CD4-positive, alpha-beta T cell treated with Interferon gamma for 1 hour (primary cell): ENCODE measurements at regions not wholly inside any gene's neighbourhood (a gene's known extent, or its start where the extent isn't known, plus 50 kb on each side); places are given as distances from the start of the nearest gene placed in this dataset.
"Not testable (repeated sequence)": the region's sequence is repeated elsewhere in the genome, so short reads cannot be mapped to it uniquely, and the experiment has no call there.

Experiments used
- DNase-seq: peaks from one replicate; pipeline ENCODE4 v3.0.0-alpha.2; 2020

- DNase-seq: no peak
Observed at GRCh38 chr6:81623106-81623759, 129.2 kb downstream of the TENT5A start.

GRCh38 chr6:81621816-81622395 lies 130.6 kb downstream of the TENT5A start:
- DNase-seq: no peak

DNA sequence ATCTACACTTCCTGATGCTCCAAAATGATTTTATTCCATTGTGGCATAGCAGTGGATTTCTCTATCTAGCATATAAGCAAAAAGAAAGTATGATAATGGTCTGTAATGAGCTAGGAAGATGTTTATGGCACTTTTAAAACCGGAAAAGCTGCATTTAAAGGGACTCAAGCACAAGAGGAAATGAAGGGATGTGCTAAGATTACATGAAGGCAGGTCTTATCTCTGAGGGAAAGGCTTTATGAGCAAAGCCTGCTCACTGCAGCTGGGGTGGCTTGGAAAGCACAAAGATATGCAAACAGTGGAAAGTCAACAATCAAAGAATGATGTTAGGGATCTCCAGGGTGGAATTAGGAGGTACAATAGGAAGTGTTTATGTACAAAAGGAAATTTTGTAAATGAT lies 138.2 kb downstream of the TENT5A start:
- no peak for DNase-seq

GRCh38 chr6:81613606-81614005 lies 138.9 kb downstream of the TENT5A start:
- no peak for DNase-seq

DNA sequence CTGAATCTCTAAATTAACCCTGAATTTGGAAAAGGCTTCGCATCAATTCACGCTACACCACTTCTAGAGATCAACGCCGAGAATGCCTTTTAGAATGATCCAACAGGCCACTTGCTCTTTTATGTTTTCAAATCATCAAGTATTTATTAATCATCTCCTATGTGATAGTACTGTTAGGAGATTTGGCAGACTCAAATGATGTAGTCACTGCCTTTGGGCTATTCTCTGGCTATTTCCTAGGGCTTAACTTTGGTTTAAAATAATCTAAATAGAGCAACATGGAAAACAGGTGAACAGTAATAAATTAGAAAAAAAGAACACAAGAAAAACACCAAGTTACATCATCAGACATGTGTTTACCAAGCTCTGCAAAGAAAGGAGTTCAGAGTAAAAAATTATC lies 140.3 kb downstream of the TENT5A start:
- DNase-seq: no peak

DNA sequence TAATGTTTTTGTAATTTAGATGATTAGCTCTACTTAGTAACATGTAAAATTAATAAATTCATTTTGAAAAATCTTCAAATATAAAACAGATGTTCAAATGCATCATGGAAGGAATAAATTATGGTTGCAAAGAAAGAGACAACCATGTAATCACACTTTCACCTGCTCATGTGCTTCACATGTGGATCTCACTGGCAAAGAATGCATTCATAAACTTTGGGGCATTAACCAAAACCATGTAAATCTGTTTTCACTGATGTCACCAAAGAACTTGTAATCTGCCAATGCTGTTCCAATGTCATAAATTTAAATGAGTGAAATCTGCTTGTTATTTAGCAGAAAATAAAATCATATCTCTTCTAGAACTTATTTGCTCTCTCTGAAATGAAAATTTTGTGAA lies 142.7 kb downstream of the TENT5A start:
- no peak for DNase-seq

DNA sequence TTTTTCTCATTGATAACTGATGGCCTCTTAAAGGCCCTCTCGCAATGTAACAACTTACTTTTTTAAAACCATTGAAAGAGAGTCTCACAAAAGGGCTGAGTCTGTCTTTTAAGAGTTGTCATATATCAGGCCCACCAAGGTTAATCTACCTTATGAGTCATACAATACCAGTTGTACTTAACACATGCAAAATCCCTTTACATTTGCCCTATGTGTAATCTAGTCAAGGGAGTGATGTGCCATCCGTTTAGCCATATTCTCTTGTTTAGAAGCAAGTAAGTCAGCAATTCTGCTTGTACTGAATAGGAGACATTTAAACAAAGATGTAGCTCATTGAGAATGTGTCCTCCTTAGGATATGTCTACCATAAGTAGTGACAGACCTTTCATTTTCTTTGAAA lies 143.7 kb downstream of the TENT5A start:
- DNase-seq: no peak

- no peak for DNase-seq
Observed at GRCh38 chr6:81606965-81607381, 145.5 kb downstream of the TENT5A start.

DNA sequence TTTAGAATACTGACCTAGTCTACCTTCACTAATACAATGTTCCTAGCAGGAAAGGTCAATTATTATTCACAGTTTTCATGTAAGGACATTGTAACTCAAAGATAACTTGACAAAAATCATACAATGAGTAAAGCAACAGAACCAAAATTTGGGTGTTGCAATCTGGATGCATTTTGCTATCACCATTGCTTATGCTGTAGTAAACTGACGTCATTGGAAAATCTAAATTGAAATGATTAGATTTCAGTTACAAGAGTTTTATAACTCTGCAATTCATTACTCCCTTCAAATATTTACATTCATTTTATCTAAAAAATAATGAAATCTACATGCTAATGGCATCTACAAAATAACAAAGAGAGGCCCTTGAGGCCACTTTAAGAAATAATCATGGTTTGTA lies 147.0 kb downstream of the TENT5A start:
- DNase-seq: no peak

GRCh38 chr6:81601918-81602317 lies 150.6 kb downstream of the TENT5A start:
- no peak for DNase-seq

DNA sequence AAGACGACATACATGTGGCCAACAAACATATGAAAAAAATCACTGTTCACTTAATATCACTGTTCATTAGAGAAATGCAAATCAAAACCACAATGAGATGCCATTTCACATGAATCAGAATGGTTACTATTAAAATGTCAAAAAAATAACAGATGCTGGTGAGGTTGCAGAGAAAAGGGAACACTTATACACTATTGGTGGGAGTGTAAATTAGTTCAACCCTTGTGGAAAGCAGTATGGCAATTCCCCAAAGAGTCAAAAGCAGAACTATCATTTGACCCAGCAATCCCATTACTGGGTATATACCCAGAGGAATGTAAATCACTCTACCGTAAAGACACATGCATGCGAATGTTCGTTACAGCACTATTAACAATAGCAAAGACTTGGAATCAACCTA lies 152.0 kb downstream of the TENT5A start:
- not testable (repeated sequence) for DNase-seq

DNA sequence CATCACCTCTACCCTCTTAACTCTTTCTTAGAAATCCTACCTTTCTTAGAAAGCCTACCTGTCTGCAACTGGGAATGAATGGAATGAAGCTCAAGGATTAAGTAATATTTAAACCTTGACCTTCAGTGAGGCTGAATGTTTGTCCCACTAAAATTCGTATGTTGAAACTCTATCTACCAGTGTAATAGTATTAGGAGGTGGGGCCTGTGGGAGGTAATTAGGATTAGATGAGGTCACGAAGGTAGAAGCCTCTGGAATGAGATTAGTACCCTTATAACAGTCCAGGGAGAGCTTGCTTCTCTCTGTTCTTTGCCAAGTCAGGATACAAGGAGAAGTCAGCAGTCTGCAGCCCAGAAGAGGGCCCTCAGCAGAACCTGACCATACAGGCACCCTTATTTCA lies 158.0 kb downstream of the TENT5A start:
- no peak for DNase-seq

DNA sequence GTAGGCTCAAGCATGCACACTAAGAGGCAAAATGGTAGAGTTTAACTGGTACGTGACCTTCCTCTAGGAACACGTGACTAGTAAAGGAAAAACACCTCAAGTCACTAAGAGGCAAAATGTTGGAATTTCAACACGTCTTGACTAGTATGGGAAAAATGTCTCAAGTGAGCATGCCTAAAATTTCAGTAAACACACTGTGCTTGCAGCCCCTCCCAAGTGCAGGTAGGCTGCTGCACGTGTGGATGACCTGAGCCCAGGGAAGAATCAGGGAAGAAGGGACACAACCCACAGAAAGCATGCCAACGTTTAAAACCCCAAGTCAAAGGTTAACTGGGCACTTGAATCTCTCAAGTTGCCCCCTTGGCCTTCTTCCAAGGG lies 162.2 kb downstream of the TENT5A start:
- DNase-seq: no peak

DNA sequence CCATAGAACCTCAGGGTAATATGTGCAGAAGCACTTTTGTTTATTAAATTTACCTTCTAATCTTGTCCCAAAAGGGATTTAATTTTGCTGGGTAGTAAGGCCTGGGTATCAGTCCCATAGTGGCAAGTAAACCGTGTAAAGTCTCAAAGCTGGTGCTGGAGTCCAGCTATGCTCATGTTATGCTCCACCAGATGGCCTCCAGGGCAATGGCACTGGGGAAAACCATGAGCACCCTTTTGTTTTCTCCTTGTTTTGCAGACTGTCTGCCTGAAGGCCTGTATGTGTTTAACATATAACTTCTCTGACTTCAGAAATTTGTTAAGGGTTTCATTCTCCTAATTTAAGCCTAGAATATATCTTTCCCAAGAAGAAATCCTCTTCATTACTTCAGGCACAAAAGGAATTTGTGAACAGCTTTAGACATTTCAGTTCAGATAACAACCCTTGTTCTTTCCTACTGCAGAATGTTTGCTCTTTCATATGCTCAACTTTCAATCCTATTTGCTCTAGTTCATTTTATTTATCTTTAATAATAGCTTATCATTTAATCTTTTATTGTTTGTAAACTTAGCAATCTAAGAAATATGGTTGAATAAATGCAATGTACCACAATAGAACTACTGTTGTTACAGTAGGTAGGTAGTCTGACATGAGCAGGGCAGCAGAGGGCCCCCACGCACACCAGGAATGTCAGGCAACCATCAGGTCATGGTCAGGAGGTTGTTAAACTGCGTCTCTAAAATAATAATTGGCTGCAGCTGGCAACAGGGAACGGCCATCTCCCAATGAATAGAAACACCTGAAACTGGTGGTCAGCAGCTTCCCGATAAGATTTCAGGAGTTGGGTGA lies 162.8 kb downstream of the TENT5A start:
- no peak for DNase-seq

DNA sequence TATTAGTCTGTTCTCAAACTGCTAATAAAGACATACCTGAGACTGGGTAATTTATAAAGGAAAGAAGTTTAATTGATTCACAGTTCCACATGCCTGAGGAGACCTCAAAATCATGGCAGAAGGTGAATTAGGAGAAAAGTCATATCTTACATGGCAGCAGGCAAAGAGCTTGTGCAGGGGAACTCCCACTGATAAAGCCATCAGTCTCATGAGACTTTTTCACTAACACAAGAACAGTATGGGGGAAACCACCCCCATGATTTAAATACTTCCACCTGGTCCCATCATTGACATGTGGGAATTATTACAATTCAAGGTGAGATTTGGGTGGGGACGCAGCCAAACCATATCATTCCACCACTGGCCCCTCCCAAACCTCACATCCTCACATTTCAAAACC lies 166.8 kb downstream of the TENT5A start:
- not testable (repeated sequence) for DNase-seq

DNA sequence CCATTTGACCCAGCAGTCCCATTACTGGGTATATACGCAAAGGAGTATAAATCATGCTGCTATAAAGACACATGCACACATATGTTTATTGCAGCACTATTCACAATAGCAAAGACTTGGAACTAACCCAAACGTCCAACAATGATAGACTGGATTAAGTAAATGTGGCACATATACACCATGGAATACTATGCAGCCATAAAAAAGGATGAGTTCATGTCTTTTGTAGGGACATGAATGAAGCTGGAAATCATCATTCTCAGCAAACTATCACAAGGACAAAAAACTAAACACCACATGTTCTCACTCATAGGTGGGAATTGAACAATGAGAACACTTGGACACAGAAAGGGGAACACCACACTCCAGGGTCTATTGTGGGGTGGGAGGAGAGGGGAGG lies 168.3 kb downstream of the TENT5A start:
- DNase-seq: not testable (repeated sequence)

DNA sequence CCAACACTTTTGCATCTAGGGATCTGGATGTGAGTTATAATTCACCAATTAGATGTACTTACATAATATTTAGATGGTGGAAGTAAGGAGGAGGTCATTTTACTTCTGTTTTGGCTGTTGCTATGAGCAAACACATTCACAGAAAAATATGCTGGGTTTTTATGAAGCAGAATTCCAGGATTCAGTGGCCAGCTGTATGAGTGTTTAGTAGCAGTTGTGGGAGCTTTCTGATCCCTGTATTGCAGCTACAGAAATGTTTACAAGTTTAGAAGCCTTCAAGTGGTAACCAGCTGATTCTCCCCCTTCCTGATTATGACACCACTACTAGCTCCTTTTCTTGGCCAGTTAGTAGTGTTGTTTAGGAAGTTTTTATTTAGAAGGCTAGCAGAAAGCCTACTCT lies 177.0 kb downstream of the TENT5A start:
- DNase-seq: no peak

DNA sequence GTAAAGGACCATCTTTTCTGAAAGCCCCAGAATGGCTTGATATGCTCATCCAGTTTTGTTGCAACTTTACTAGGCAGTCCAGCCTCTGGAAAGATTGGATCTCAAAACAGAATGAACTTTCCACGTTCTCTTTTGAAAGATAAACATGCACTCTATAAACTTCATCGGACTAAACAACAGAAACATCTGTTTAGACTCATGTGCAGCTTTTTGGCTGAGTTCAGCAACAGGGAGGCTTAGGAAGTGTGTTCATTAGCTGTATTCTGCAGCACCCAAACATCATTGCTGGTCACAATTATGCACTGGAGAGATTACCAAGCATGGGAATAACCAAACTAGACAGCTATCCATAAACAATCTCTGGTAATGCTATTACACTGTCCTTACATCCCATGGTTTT lies 180.5 kb downstream of the TENT5A start:
- DNase-seq: no peak

- no peak for DNase-seq
Observed at GRCh38 chr6:81570681-81571080, 181.8 kb downstream of the TENT5A start.

DNA sequence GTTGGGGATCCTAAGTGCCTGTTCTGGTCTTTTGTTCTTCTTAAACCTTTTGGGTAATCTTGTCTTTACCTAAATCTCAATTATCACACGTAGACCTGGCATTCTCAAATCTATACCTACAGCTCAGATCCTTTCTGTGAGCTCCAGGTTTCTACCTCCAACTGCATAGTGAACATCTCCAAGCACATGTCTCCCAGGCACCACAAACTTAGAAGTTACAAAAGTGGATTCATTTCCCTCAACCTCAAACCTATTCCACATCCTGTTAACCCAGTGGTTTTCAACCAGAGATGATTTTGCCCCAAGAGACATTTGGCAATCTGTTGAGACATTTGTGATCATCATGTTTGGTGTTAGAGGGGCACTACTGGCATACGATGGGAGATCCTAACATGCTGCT lies 183.5 kb downstream of the TENT5A start:
- DNase-seq: no peak

GRCh38 chr6:81565071-81565470 lies 187.4 kb downstream of the TENT5A start:
- DNase-seq: no peak

DNA sequence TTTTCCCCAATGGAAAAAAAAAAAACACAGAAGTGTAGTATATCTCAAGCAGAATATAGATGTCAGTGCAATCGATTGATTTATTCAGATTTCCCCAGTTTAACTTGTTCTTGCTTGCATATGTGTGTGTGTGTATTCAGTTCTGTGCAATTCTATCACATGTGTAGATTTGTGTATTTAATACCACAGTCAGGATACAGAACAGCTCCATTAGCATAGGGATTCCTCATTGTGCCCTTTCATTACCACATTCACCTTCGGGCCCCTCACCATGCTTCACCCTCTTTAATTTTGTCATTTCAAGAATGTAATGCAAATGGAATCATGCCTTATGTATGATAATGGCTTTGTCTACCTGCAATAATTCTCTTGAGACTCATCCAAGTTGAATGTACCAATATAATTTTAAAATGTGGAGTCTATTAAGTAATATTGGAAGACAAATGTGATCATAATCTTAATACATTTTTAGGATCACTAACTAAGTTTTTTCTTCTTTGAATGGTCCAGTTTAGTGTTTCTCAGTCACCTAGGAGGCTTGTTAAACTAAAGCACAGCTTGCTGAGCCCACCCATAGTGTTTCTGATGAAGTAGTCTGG lies 187.9 kb downstream of the TENT5A start:
- DNase-seq: no peak

DNA sequence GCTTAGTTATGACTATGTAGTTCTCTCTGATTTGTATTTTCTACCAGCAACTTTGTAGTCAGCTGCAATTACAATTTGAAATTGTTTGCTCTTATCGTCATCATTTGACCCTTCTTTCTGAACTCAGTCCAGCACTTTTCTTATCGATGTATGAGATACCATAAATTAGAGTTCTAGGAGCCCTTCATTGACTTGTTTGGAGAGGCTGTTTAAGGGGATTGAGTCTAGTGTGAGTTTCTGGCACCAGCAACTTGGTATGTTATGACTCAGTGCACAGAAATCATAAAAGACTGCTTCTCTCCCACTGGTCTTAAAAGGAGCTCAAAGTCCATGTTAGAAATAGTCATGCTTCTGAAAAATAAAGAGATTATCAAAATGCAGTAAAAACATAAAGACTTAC lies 190.3 kb downstream of the TENT5A start:
- no peak for DNase-seq

GRCh38 chr6:81561731-81562130 lies 190.8 kb downstream of the TENT5A start:
- DNase-seq: no peak
